Liver (tissue), 3 donors: ENCODE measurements at regions not wholly inside any gene's neighbourhood (a gene's known extent, or its start where the extent isn't known, plus 50 kb on each side); places are given as distances from the start of the nearest gene placed in this dataset.

ENCODE experiments used
- EGR1 ChIP-seq, 2 donors: IDR thresholded peaks; 2 replicates each; pipeline ENCODE4 v1.6.1; 2016 to 2018; ENCODE audit warnings: antibody characterized with exemption in 2 of 2, low read depth in 2 of 2
- HNF4G ChIP-seq: IDR thresholded peaks from 2 replicates; pipeline ENCODE4 v1.6.1; 2016; ENCODE audit warnings: antibody characterized with exemption
- TF ChIP-seq, protein P1 (sequence below): fragments of 150-350 bp; IDR thresholded peaks from 2 replicates; pipeline ENCODE4 v1.5.1; 2017; ENCODE audit warnings: improper control_type of control experiment, low read depth, low read length; ENCODE audit not compliant: missing input control
- TF ChIP-seq, protein P2 (sequence below): IDR thresholded peaks from 2 replicates; pipeline ENCODE4 v1.6.1; 2016; ENCODE audit warnings: antibody characterized with exemption, mild to moderate bottlenecking
- TF ChIP-seq, protein P3 (sequence below): IDR thresholded peaks from 2 replicates; pipeline ENCODE4 v1.6.1; 2016; ENCODE audit warnings: antibody characterized with exemption
- donor health status: healthy.
- donor health status: healthy.

DNA sequence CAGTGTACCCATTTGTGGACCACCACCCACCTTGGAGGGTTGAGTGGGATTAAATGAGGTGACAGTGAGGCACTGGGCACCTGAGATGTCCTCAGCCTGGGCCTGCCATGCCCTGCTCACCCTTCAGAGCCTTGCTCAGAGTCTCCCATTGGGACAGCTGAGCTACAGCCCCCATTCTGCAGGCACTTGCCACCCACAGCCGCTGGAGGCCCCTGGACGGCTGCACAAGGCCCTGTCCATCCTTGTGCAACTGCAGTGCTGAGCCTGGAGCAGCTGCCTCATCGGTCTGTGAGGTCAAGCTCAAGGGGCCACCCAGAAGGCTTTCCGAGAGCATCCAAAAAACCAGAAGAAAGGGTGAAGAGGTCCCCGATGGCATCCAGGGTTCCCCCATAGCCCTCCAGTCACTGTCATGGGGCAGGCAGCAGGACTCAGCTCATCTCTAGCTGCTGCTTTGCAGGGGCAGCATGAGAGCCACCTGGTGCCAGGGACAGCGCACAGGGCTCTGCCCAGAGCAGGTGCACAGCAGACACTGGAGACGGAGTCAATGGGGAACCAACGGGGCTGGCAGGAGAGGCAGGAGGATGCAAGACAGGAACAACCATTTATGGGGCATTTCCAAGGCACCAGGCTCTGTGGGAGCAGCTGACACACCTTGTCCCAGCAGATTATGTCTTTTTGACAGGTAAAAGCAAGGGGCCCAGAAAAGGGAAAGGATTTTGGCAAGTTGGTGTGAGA, 84.6 kb downstream of the ARL6IP4 start:
- TF ChIP-seq HNF4G, result no peak
- TF ChIP-seq, protein P1, sequence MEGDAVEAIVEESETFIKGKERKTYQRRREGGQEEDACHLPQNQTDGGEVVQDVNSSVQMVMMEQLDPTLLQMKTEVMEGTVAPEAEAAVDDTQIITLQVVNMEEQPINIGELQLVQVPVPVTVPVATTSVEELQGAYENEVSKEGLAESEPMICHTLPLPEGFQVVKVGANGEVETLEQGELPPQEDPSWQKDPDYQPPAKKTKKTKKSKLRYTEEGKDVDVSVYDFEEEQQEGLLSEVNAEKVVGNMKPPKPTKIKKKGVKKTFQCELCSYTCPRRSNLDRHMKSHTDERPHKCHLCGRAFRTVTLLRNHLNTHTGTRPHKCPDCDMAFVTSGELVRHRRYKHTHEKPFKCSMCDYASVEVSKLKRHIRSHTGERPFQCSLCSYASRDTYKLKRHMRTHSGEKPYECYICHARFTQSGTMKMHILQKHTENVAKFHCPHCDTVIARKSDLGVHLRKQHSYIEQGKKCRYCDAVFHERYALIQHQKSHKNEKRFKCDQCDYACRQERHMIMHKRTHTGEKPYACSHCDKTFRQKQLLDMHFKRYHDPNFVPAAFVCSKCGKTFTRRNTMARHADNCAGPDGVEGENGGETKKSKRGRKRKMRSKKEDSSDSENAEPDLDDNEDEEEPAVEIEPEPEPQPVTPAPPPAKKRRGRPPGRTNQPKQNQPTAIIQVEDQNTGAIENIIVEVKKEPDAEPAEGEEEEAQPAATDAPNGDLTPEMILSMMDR, result no peak
- TF ChIP-seq, protein P2, sequence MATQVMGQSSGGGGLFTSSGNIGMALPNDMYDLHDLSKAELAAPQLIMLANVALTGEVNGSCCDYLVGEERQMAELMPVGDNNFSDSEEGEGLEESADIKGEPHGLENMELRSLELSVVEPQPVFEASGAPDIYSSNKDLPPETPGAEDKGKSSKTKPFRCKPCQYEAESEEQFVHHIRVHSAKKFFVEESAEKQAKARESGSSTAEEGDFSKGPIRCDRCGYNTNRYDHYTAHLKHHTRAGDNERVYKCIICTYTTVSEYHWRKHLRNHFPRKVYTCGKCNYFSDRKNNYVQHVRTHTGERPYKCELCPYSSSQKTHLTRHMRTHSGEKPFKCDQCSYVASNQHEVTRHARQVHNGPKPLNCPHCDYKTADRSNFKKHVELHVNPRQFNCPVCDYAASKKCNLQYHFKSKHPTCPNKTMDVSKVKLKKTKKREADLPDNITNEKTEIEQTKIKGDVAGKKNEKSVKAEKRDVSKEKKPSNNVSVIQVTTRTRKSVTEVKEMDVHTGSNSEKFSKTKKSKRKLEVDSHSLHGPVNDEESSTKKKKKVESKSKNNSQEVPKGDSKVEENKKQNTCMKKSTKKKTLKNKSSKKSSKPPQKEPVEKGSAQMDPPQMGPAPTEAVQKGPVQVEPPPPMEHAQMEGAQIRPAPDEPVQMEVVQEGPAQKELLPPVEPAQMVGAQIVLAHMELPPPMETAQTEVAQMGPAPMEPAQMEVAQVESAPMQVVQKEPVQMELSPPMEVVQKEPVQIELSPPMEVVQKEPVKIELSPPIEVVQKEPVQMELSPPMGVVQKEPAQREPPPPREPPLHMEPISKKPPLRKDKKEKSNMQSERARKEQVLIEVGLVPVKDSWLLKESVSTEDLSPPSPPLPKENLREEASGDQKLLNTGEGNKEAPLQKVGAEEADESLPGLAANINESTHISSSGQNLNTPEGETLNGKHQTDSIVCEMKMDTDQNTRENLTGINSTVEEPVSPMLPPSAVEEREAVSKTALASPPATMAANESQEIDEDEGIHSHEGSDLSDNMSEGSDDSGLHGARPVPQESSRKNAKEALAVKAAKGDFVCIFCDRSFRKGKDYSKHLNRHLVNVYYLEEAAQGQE, result no peak
- no peak for TF ChIP-seq EGR1 (IDR thresholded peaks at IDR 0.05; ENCODE audit: low read depth in 2 of 2)
- TF ChIP-seq, protein P3, sequence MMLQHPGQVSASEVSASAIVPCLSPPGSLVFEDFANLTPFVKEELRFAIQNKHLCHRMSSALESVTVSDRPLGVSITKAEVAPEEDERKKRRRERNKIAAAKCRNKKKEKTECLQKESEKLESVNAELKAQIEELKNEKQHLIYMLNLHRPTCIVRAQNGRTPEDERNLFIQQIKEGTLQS, result no peak
